ENCODE measurements at regions not wholly inside any gene's neighbourhood (a gene's known extent, or its start where the extent isn't known, plus 50 kb on each side); places are given as distances from the start of the nearest gene placed in this dataset.

DNA sequence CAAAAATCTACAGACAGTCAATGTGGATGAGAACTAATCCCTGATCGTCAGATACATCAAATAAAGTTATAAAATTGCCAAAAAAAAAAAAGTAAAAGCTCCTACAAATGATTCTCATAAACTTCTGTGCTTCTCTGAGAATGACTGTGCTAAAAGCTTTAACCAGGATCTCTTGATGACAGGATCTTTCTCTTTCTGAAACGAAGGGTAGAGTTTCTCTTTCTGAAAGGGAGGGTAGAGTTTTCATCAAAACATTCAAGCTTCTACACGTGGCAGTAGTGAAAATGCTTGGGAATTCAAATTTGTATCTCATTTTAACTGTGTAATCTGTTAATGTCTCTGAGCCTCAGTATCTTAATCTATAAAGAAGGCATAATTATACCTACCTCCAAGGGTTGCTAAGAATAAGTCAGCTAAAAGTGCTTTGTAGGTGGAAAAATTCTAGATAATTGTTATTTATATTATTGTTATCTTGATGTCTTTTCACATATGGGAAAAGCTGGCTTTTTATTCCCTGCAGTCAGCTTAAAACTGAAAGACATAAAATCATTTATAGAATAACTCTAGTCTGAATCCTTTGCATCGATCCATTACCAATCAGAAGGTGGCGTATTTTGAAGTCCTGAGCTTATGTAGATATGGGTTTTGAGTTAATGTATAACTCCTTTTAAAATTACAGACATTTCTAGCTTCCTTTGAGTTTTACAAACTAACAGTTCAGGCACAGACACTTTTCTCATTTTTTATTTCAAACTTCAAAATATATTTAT is 157.4 kb downstream of the DACT1 start:
- Histone ChIP-seq H4K20me1 (ENCODE audit: control insufficient read depth, insufficient read depth, low read depth, low read length) (no peaks in the 10 kb centered on the region), H3K4me3 (ENCODE audit: low read length) (no peak overlapping the region), H3K27ac (ENCODE audit: low read depth, low read length) (no peak overlapping the region), H3K9me2 (replicated peaks; ENCODE audit: control insufficient read depth, low read length) (no peaks in the 10 kb centered on the region), H3K4me2 (ENCODE audit: low read length) (no peak overlapping the region), H3K4me1 (ENCODE audit: control insufficient read depth, low read length) (no peaks in the 10 kb centered on the region), H3K36me3 (ENCODE audit: control insufficient read depth, low read length) (no peaks in the 10 kb centered on the region), H3K79me2 (ENCODE audit: control insufficient read depth, low read length) (no peaks in the 10 kb centered on the region), H3K9me3 (ENCODE audit: control insufficient read depth, insufficient read depth, low read length) (no peaks in the 10 kb centered on the region), H3F3A (ENCODE audit: control insufficient read depth, insufficient read depth) (no peaks in the 10 kb centered on the region), H3K27me3 (ENCODE audit: control insufficient read depth, low read length) (peaks cover 21% of the 10 kb centered on the region; the same call in 1 of the 2 replicates)
- TF ChIP-seq CTCF (IDR thresholded peaks at IDR 0.05; ENCODE audit: low read depth, low read length, poor library complexity, severe bottlenecking): no peak
- TF ChIP-seq EZH2phosphoT487 (IDR thresholded peaks at IDR 0.05; ENCODE audit: borderline replicate concordance, low read length): no peak

DNA sequence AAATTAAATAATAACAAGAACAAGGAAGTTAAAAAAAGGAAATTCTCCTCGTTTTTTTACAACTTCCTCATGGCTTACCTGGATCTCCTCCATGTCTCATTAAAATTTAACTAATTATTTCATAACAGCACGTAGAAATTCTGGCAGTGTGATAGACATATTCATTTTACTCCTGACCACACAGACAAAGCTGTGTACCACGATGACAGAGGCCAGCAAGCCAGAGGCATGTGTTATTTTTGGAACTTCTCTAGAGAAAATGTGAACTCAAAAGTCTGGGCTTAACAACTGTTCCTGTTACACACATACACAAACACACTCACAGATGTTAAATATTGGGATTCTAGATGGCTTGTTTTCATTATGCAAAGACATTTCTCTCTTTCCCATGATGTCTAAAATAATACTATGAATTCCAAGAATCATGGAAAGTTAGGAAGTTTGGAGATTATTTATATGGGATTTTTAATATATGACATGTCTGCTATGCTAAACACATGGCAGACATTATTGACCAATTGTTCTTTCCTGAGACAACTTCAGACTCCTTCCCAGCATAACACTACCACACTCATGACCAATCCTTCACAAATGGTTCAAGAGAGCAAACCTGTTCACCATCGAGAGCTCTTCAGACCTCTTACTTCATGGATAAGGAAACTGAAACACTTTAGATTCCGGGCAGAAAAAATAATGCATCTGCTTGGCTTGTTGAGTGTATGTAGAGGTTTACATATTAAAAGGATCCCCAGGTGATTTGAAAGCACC is 158.7 kb downstream of the DACT1 start:
- Histone ChIP-seq H3K79me2 (ENCODE audit: control insufficient read depth, low read length) (no peaks in the 10 kb centered on the region), H3K27me3 (ENCODE audit: control insufficient read depth, low read length) (peaks cover 21% of the 10 kb centered on the region; the same call in 1 of the 2 replicates), H3K4me3 (ENCODE audit: low read length) (no peak overlapping the region), H3F3A (ENCODE audit: control insufficient read depth, insufficient read depth) (no peaks in the 10 kb centered on the region), H3K27ac (ENCODE audit: low read depth, low read length) (no peak overlapping the region), H3K4me2 (ENCODE audit: low read length) (no peak overlapping the region), H4K20me1 (ENCODE audit: control insufficient read depth, insufficient read depth, low read depth, low read length) (no peaks in the 10 kb centered on the region), H3K9me2 (replicated peaks; ENCODE audit: control insufficient read depth, low read length) (no peaks in the 10 kb centered on the region), H3K36me3 (ENCODE audit: control insufficient read depth, low read length) (no peaks in the 10 kb centered on the region), H3K9me3 (ENCODE audit: control insufficient read depth, insufficient read depth, low read length) (no peaks in the 10 kb centered on the region), H3K4me1 (ENCODE audit: control insufficient read depth, low read length) (no peaks in the 10 kb centered on the region)
- no peak for TF ChIP-seq CTCF (IDR thresholded peaks at IDR 0.05; ENCODE audit: low read depth, low read length, poor library complexity, severe bottlenecking)
- TF ChIP-seq EZH2phosphoT487 (IDR thresholded peaks at IDR 0.05; ENCODE audit: borderline replicate concordance, low read length): no peak

GRCh38 chr14:58797010-58797429 is 159.3 kb downstream of the DACT1 start:
- Histone ChIP-seq H3K79me2 (ENCODE audit: control insufficient read depth, low read length) (no peaks in the 10 kb centered on the region), H3K4me1 (ENCODE audit: control insufficient read depth, low read length) (no peaks in the 10 kb centered on the region), H3K36me3 (ENCODE audit: control insufficient read depth, low read length) (no peaks in the 10 kb centered on the region), H4K20me1 (ENCODE audit: control insufficient read depth, insufficient read depth, low read depth, low read length) (no peaks in the 10 kb centered on the region), H3K9me2 (replicated peaks; ENCODE audit: control insufficient read depth, low read length) (no peaks in the 10 kb centered on the region), H3K9me3 (ENCODE audit: control insufficient read depth, insufficient read depth, low read length) (no peaks in the 10 kb centered on the region), H3K4me3 (ENCODE audit: low read length) (no peak overlapping the region), H3F3A (ENCODE audit: control insufficient read depth, insufficient read depth) (no peaks in the 10 kb centered on the region), H3K4me2 (ENCODE audit: low read length) (no peak overlapping the region), H3K27ac (ENCODE audit: low read depth, low read length) (no peak overlapping the region), H3K27me3 (ENCODE audit: control insufficient read depth, low read length) (peaks cover 21% of the 10 kb centered on the region; the same call in 1 of the 2 replicates)
- TF ChIP-seq CTCF (IDR thresholded peaks at IDR 0.05; ENCODE audit: low read depth, low read length, poor library complexity, severe bottlenecking) (no peak), EZH2phosphoT487 (IDR thresholded peaks at IDR 0.05; ENCODE audit: borderline replicate concordance, low read length) (no peak)

Measured in DOHH2 (cell line).